Natural killer cell (primary cell): ENCODE measurements at regions not wholly inside any gene's neighbourhood (a gene's known extent, or its start where the extent isn't known, plus 50 kb on each side); places are given as distances from the start of the nearest gene placed in this dataset.

Experiments used
- ATAC-seq, 3 donors: fragments of 150-1000 bp in 2 of 3; fragments of 200-7000 bp in 1 of 3; cut with Tn5 transposase; 1 replicate in 1 of 3; 2 replicates in 2 of 3; pipeline ENCODE4 v1.10.0; 2021; ENCODE audit warnings: mild to moderate bottlenecking in 2 of 3, moderate library complexity in 2 of 3
- DNase-seq, 2 donors: peaks; one replicate each; pipeline versions ENCODE4 v3.0.0 to v3.0.0-alpha.2; 2013 to 2021; ENCODE audit warnings: mixed read lengths in 1 of 2
- H3K27ac ChIP-seq: one replicate; pipeline ENCODE4 v1.5.1; 2013; ENCODE audit warnings: mild to moderate bottlenecking, low read length
- H3K27me3 ChIP-seq: one replicate; pipeline ENCODE4 v1.6.1; 2013; ENCODE audit warnings: low read length; ENCODE audit not compliant: control insufficient read depth, insufficient read depth
- H3K36me3 ChIP-seq: one replicate; pipeline ENCODE4 v1.6.1; 2013; ENCODE audit warnings: low read length; ENCODE audit not compliant: control insufficient read depth, insufficient read depth
- H3K4me1 ChIP-seq: one replicate; pipeline ENCODE4 v1.6.1; 2013; ENCODE audit warnings: low read length; ENCODE audit not compliant: control insufficient read depth, insufficient read depth
- H3K4me3 ChIP-seq: one replicate; pipeline ENCODE4 v1.5.1; 2013; ENCODE audit warnings: low read length
- H3K9me3 ChIP-seq: one replicate; pipeline ENCODE4 v1.6.1; 2013; ENCODE audit warnings: low read length; ENCODE audit not compliant: control insufficient read depth, insufficient read depth
- H3K27ac Mint-ChIP-seq, 2 donors: one replicate each; pipeline ENCODE4 v1.8.0; 2022; ENCODE audit warnings: mild to moderate bottlenecking in 2 of 2, mixed read lengths in 2 of 2, moderate library complexity in 1 of 2
- H3K27me3 Mint-ChIP-seq, 2 donors: one replicate each; pipeline ENCODE4 v1.8.0; 2022; ENCODE audit warnings: low read depth in 2 of 2, mixed read lengths in 2 of 2
- H3K36me3 Mint-ChIP-seq: one replicate; pipeline ENCODE4 v1.8.0; 2022; ENCODE audit warnings: mixed read lengths
- H3K4me1 Mint-ChIP-seq, 2 donors: one replicate each; pipeline ENCODE4 v1.8.0; 2022; ENCODE audit warnings: mixed read lengths in 2 of 2
- H3K4me3 Mint-ChIP-seq: one replicate; pipeline ENCODE4 v1.8.0; 2022; ENCODE audit warnings: mild to moderate bottlenecking, moderate library complexity, mixed read lengths
- H3K9me3 Mint-ChIP-seq, 2 donors: one replicate each; pipeline ENCODE4 v1.8.0; 2022; ENCODE audit warnings: mixed read lengths in 2 of 2
- CTCF ChIP-seq: fragments of 200-600 bp; IDR thresholded peaks from one replicate; pipeline ENCODE4 v1.8.0; 2022; ENCODE audit warnings: antibody characterized with exemption
- WGBS: methylation state at CpG from one replicate; pipeline ENCODE4 v1.1.7; 2013; ENCODE audit warnings: missing lambda C conversion rate; ENCODE audit not compliant: insufficient coverage; 5-methylcytosine and 5-hydroxymethylcytosine counted together
- intact Hi-C: fragments of 100-400 bp; cut with micrococcal nuclease; formaldehyde crosslinking; loops from one replicate; pipeline ENCODE4 v1.14.2; 2022

- no peak overlapping the region for H3K27ac Mint-ChIP-seq
- H3K36me3 Mint-ChIP-seq = no peaks in the 10 kb centered on the region
- Histone ChIP-seq H3K4me1 (no peaks in the 10 kb centered on the region), H3K4me3 (no peak overlapping the region), H3K27ac (no peak overlapping the region), H3K36me3 (no peaks in the 10 kb centered on the region), H3K9me3 (peaks cover 9% of the 10 kb centered on the region), H3K27me3 (no peaks in the 10 kb centered on the region)
- no peak overlapping the region for H3K4me3 Mint-ChIP-seq
- no peaks in the 10 kb centered on the region for H3K4me1 Mint-ChIP-seq
- intact Hi-C loops = no loop called here
- no peaks in the 10 kb centered on the region for H3K27me3 Mint-ChIP-seq
- peaks cover 4 to 19% of the 10 kb centered on the region in 2 donors for H3K9me3 Mint-ChIP-seq
- DNase-seq (no peak), ATAC-seq (no peak)
- no peak for TF ChIP-seq CTCF
- 86% methylated on average over 5 of the region's 5 CpGs for WGBS
Observed at GRCh38 chr2:185967335-185967734, 228.7 kb downstream of the FSIP2 start.

GRCh38 chr2:185970148-185970852 lies 231.7 kb downstream of the FSIP2 start:
- H3K4me1 Mint-ChIP-seq = no peaks in the 10 kb centered on the region
- H3K4me3 ChIP-seq = no peak overlapping the region
- no peak for ATAC-seq
- H3K9me3 Mint-ChIP-seq = peaks cover 4 to 7% of the 10 kb centered on the region in 2 donors
- no peaks in the 10 kb centered on the region for H3K27me3 Mint-ChIP-seq
- no peak overlapping the region for H3K4me3 Mint-ChIP-seq
- no peak overlapping the region for H3K27ac Mint-ChIP-seq
- intact Hi-C loops = no loop called here
- peaks cover 6% of the 10 kb centered on the region for H3K9me3 ChIP-seq
- no CpG with 5 or more reads among the region's 3 CpGs for WGBS
- H3K36me3 ChIP-seq = no peaks in the 10 kb centered on the region
- no peaks in the 10 kb centered on the region for H3K27me3 ChIP-seq
- H3K4me1 ChIP-seq = no peaks in the 10 kb centered on the region
- no peak for TF ChIP-seq CTCF
- no peaks in the 10 kb centered on the region for H3K36me3 Mint-ChIP-seq
- no peak overlapping the region for H3K27ac ChIP-seq
- DNase-seq = no peak

GRCh38 chr2:185978634-185979407 lies 240.2 kb downstream of the FSIP2 start:
- H3K4me1 Mint-ChIP-seq = no peaks in the 10 kb centered on the region
- WGBS = 91% methylated on average over 2 of the region's 3 CpGs
- H3K4me3 Mint-ChIP-seq = no peak overlapping the region
- DNase-seq (no peak), ATAC-seq (no peak)
- no peaks in the 10 kb centered on the region for H3K27me3 Mint-ChIP-seq
- intact Hi-C loops = no loop called here
- Histone ChIP-seq H3K27me3 (no peaks in the 10 kb centered on the region), H3K36me3 (no peaks in the 10 kb centered on the region), H3K4me1 (no peaks in the 10 kb centered on the region), H3K27ac (no peak overlapping the region), H3K4me3 (no peak overlapping the region), H3K9me3 (no peaks in the 10 kb centered on the region)
- peaks cover 7% of the 10 kb centered on the region for H3K36me3 Mint-ChIP-seq
- no peak overlapping the region for H3K27ac Mint-ChIP-seq
- TF ChIP-seq CTCF = no peak
- peaks cover 4 to 13% of the 10 kb centered on the region in 2 donors for H3K9me3 Mint-ChIP-seq
